HG03196 (cell line): ENCODE measurements at regions not wholly inside any gene's neighbourhood (a gene's known extent, or its start where the extent isn't known, plus 50 kb on each side); places are given as distances from the start of the nearest gene placed in this dataset.
"Not testable (repeated sequence)": the region's sequence is repeated elsewhere in the genome, so short reads cannot be mapped to it uniquely, and the experiment has no call there.

ENCODE experiments used
- ATAC-seq: cut with Tn5 transposase; IDR thresholded peaks from one replicate; pipeline ENCODE4 v1.9.1; 2021; ENCODE audit not compliant: unreplicated experiment

GRCh38 chr12:65673156-65673690 lies 151.1 kb upstream of the HMGA2 start:
- no peak for ATAC-seq

- no peak for ATAC-seq
Observed at GRCh38 chr12:65673732-65674131, 150.6 kb upstream of the HMGA2 start.

GRCh38 chr12:65675141-65675621 lies 149.1 kb upstream of the HMGA2 start:
- ATAC-seq: no peak

GRCh38 chr12:65678172-65678571 lies 146.1 kb upstream of the HMGA2 start:
- ATAC-seq: not testable (repeated sequence)

- ATAC-seq: no peak
Observed at GRCh38 chr12:65681226-65681625, 143.1 kb upstream of the HMGA2 start.

- no peak for ATAC-seq
Observed at GRCh38 chr12:65682112-65682511, 142.2 kb upstream of the HMGA2 start.

GRCh38 chr12:65684906-65685305 lies 139.4 kb upstream of the HMGA2 start:
- ATAC-seq: no peak

GRCh38 chr12:65685514-65685913 lies 138.8 kb upstream of the HMGA2 start:
- no peak for ATAC-seq

- ATAC-seq: no peak
Observed at GRCh38 chr12:65689508-65689907, 134.8 kb upstream of the HMGA2 start.

- ATAC-seq: no peak
Observed at GRCh38 chr12:65690477-65690876, 133.8 kb upstream of the HMGA2 start.

GRCh38 chr12:65694130-65694529 lies 130.2 kb upstream of the HMGA2 start:
- no peak for ATAC-seq

- ATAC-seq: no peak
Observed at GRCh38 chr12:65695113-65695865, 129.0 kb upstream of the HMGA2 start.

- ATAC-seq: no peak
Observed at GRCh38 chr12:65696227-65696626, 128.1 kb upstream of the HMGA2 start.

GRCh38 chr12:65699251-65699650 lies 125.0 kb upstream of the HMGA2 start:
- ATAC-seq: no peak

GRCh38 chr12:65703176-65703575 lies 121.1 kb upstream of the HMGA2 start:
- no peak for ATAC-seq

GRCh38 chr12:65705380-65705876 lies 118.9 kb upstream of the HMGA2 start:
- ATAC-seq: no peak

- no peak for ATAC-seq
Observed at GRCh38 chr12:65707051-65707450, 117.2 kb upstream of the HMGA2 start.

GRCh38 chr12:65712260-65713004 lies 111.9 kb upstream of the HMGA2 start:
- no peak for ATAC-seq

- no peak for ATAC-seq
Observed at GRCh38 chr12:65715961-65716360, 108.3 kb upstream of the HMGA2 start.

GRCh38 chr12:65720136-65721130 lies 103.8 kb upstream of the HMGA2 start:
- ATAC-seq: no peak
